ENCODE measurements at regions not wholly inside any gene's neighbourhood (a gene's known extent, or its start where the extent isn't known, plus 50 kb on each side); places are given as distances from the start of the nearest gene placed in this dataset.
"Not testable (repeated sequence)": the region's sequence is repeated elsewhere in the genome, so short reads cannot be mapped to it uniquely, and the experiment has no call there.

DNA sequence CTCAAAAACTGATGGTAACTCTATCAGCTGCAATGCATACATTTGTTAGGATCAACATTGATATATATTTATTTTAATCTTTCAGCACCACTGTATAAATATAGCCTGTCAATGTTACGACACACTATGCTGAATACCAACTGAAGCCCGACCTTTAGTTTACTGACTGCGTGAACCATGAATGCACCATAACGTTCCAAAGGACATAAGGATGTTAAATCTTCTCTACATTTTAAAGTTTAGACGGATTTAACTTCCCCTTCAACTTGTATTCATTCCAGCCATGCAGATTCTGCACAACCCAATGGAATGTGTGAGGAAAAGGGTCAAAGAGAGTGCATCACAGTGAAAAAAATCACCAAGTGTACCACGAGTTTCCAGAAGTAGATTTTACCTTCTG lies 489.5 kb downstream of the IRS1 start:
- no peak for DNase-seq

DNA sequence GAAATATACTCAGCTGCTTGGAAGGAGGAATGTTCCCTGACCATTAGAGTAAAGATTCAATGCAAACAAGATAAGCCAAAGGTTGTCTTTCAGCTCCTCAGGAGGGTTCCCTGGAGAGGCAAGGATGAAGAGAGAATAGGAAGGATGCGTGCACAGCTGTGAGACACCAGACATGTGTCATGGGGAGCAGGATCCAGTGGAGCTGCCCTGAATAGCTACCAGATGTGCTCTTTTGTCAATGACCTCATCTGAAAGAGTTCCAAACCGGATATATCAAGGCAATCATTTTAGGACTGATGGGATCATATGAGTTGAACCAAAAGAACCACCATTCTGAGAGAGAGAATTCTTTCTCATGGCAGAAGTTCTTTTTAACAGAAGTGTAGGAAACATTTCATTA lies 490.6 kb downstream of the IRS1 start:
- no peak for DNase-seq

DNA sequence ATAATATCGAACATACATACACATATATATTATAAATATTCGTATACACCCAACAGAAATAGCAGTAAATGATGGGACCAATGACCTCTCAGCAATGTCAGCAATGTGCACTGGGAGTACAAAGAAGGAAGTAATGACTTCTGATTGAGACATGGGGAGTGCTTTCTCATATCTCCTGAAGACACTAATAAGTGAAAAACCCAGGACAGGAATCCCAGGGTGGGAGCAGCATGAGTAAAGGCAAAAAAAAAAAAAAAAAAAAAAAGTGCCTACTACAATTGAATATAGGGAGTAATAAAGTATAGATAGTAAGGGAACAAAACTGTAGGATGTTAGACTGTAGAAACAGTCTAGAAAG lies 491.3 kb downstream of the IRS1 start:
- no peak for DNase-seq

DNA sequence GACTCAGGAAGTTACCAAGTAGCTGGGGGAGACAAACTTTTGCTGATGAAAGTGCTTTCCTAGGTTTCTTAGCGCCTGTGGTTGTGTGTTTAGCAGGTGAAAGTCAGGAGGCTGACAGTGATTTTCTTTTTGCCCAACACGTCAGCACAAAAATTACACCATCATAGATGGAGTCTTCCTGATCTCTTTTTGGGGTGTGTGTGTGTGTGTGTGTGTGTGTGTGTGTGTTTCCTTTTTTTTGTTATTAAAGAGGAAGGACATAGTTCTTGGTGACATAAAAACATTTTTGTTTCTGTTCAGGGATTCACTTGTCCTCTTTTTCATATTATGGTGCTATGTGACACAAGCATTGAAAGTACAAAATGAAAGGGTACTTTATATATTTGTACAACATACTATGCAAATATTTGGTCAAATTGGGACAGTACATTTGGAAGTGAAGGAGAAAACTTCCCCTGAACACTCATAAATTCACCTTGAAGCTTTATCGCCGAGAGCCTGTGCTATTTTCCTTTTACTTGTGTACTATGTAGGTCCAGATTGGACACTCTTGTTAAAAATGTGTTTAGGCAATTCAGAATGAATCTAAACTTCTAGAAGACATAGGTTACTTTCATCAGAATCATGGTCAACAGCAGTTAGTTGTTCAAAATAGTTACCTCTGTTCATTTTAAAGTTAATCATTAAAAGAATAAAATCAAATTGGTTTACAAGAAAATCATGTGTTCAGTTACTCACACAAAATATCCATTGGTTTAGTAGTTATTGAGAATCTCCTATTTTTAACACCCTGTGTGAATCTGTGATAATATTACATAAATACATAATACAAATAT lies 491.9 kb downstream of the IRS1 start:
- DNase-seq: no peak

DNA sequence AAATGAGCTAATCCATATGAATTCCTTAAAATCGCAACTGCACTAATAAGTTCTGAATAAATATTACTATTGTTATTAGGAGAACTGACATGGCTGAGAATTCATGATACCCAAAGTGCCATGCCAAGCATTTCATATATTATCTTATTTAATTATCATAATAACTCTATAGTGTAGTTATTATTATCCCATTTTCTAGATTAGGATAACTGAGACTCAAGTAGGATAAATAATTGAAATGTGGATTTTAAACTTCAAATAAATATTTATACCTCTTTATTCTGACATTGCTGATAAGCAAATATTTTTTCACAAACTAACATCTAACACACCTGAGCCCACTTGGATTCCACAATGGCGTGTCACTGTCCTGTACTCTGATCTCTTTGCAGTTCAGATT lies 492.7 kb downstream of the IRS1 start:
- DNase-seq: no peak

DNA sequence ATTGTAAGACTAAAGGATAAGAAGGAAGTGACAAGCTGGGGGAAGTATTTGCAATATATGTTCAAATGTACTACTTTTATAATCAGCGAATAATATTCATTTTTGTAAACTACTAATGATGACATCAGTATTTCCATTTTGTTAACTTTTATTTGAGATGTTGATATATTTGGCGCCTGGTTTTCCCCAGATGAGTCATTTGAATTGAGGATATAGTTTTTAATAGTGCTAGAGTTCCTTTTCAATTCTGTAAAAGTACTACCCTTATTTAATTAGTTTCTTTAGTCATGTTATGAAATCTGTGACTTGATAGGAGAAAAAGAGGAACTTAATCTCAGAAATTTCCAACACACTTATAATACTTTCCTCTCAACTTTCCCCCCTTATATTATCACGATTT lies 495.3 kb downstream of the IRS1 start:
- no peak for DNase-seq

DNA sequence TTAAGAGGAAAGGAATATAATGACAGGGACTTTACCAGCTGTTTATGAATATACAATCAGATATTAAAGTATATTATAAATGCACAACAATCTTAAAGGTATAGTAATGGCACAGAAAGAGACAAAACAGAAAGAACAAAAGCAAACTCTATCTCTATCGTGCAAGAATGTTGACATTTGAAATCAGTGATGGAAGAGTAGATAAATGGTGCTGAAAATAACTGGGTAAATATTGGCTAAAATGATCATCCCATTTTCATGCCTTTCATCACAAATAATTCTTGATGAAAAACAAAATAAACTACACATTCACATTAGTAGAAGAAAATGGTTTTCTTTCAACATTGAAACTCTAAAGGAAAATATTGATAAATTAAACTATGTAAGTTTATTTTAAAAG lies 495.9 kb downstream of the IRS1 start:
- DNase-seq: peak in 1 of 3 experiments; percentile 24

DNA sequence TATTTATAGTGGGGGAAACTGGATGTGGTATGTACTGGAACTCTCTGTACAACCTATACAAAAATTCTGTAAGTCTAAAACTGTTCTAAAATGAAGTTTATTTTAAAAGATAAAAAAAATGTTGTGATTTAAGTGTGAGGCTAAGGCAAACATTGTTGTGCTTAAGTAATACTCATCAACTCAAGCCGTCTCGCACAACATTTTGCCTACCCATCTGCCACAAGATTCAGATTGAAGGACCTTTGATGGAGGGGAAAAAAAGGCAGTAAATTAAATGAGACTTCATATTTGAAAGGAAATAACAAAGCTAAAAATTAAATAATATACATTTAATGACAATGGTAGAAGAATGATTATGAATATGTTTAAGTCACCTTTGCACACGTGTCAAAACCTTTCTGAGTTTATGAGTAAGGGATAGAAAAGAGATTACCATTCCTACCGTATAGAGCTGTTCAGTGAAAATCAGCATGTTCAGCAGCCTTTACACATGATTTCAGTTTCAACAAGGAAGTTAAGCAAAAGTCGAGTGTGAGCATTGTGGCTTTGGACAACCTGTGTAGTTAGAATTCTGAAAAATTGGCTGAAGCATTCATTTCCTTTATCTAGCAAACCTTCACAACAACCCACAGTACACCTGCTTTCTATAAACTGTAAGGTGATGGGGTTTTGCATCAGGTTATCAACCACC lies 499.3 kb downstream of the IRS1 start:
- no peak for DNase-seq

DNA sequence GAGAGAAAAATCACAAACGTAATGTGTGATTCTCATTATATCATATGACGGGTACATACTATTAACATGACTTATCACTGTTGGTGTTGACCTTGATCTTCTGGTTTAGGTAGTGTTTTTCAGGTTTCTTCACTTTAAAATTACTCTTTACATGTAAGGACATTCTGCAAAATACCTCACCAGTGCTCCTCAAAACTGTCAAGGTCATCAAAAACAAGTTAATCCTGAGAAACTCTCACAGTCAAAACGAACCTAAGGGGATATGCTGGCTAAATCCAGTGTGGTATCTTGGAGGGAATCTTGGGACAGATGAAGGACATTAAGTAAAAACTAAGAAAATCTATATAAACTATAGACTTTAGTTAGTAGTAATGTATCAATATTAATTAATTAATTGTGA lies 499.8 kb downstream of the IRS1 start:
- no peak for DNase-seq

DNA sequence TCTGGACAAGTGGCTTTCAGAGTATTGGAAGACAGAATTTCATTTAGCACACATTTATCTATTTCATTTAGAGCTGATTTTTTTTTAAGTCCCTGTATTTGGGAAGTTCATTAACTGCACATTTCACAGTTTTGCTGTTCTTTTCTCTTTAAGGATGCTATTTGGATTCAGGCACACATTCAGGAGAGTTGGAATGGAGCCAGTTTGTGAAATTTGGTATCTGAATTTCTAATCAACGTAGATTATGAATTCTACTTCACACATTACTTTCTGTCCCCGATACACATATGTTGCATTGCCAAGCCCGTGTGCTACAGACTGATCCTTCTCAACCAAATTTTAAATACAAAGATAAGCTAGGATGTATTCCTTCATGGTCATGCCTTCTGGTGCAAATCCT lies 503.9 kb downstream of the IRS1 start:
- DNase-seq: no peak

DNA sequence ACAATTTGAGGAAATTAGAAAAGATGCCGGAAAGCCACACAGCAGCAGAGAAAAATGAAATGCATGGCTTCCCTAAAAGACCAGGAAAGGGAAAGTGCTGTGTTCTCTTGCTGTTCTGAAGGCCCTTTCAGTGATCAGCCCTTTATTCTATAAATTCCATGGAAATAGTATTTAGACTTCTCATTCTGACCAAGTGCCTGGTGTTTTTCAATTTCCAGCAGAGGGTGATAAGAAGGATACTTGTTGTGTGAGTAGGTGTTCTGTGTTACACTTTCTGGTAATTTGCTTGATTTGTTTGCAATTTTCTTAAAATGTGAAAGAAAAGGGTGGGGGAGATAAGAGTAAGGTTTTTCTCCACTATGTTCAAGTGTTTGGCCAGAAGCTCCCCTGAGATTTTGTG lies 504.5 kb downstream of the IRS1 start:
- DNase-seq: no peak

DNA sequence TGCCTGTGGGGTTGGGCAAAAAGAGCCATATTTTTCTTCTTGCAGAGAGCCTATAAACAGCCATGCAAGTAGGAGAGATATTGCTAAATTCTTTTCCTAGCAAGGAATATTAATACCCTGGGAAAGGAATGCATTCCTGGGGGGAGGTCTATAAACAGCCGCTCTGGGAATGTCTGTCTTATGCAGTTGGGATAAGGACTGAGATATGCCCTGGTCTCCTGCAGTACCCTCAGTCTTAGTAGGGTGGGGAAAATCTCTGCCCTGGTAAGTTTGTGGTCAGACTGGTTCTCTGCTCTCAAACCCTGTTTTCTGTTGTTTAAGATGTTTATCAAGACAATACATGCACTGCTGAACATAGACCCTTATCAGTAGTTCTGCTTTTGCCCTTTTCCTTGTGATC lies 508.3 kb downstream of the IRS1 start:
- DNase-seq: not testable (repeated sequence)

DNA sequence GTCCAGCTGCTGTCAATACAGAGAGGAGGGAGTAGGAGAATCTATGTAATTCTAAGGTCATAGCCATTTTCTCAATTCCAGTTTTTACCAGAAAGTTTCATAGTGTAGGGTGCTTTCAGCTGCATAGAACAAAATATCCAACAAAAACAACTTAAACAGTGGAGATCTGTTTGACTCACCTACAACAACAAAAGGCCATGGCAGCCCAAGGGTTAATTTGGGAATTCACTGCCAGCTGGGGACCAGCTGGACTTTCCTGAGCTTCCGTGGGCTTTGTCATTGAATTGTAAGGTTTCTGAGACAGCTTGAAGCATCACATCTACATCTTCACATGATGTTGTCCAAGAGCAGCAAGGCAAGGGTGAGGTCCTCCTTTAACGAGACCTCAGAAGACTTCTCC lies 512.7 kb downstream of the IRS1 start:
- DNase-seq: no peak

DNA sequence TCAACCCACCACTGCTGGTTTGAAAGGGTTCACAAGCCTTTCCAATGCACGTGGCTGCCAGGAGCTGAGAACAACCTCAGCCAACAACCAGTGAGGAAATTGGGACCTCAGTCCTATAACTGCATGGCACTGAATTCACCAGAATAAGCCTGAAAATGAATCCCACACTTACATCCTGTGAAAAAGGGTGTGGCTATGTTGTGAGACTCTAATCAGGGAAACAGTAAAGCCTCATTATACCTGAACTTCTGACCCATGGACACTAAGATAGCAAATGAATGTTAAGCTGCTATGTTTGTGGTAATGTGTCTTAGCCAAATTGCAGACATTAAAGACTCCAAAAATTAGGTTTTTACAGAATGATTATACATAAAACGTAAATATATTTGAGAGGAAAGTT lies 515.8 kb downstream of the IRS1 start:
- no peak for DNase-seq

DNA sequence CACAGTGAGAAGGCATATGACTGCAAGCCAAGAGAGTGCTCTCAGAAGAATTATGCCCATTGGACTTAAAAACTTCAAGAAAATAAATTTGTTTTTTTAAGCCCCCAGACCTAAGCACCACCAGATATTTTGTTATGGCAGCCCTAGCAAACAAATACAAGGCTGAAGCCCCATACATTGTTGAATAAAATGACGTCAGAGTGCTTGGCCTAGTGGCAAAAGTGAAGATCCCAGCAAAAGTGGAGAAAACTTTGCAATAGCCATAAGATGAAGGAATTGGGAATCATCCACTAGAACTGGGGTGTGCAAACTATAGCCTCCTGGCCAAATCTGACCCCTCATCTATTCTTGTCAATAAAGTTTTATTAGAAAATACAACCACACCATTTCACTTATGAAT lies 517.5 kb downstream of the IRS1 start:
- DNase-seq: no peak

DNA sequence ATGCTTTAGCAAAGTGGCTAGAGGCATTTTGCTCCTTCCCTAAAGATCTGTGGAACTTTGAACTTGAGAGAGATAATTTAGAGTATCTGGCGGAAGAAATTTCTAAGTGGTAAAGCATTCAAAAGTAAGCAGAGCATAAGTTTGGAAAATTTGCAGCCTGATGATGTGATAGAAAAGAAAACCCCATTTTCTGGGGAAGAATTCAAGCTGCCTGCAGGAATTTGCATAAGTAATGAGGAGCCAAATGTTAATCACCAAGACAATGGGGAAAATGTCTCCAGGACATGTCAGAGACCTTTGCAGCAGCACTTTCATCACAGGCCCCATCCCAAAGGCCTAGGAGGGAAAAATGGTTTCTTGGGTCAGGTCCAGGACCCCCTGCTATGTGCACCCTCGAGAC lies 519.5 kb downstream of the IRS1 start:
- DNase-seq: not testable (repeated sequence)

DNA sequence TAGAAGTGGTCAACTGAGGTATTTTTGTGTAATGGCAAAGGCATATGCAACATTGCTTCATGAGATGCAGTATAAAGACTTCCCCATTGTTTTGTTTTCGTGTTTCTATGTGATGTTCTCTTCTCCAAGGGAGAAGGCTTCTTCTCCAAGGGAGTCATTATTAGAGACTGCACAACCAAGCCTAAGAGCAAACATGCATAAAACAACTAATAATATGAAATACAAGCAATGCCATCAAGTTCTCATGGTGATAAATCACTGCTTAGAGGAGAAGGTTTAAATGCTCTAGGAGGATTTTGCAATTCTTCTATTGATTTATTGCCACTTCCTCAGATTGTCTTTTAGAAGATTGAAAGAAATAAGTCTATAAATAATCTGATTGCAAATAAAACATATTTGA lies 524.4 kb downstream of the IRS1 start:
- no peak for DNase-seq

DNA sequence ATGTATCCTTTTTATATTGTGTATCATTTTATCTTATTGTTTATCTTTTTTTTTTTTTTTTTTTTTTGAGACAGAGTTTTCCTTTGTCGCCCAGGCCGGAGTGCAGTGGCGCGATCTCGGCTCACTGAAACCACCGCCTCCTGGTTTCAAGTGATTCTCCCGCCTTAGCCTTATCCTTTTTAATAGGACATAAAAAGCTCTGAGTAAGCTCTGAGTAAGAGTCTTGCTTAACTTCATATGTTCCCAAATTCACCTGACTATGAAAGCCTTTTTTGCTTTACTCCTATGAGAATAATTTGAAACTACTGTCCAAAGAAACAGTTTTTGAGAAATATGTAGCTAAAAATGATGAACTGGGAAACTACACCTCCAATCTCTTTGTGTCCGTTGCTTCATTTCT lies 525.5 kb downstream of the IRS1 start:
- no peak for DNase-seq

DNA sequence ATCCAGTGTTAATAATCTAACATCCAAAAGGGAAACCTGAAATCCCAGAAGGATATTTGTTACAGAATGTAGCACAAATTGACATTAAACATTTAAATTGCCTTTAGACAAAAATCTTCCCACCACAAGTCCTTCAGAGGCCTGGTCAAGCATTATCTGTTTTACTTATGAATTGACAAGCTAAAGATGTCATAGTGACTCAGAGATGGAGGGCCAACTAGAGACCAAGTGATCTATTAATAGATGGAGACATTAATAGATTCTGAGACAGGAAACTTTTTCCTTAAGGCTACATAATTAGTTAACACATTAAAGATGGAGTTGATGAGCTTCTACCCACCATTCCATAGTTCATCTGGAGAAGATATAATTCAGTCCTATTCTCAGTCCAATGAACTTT lies 526.2 kb downstream of the IRS1 start:
- DNase-seq: no peak

DNA sequence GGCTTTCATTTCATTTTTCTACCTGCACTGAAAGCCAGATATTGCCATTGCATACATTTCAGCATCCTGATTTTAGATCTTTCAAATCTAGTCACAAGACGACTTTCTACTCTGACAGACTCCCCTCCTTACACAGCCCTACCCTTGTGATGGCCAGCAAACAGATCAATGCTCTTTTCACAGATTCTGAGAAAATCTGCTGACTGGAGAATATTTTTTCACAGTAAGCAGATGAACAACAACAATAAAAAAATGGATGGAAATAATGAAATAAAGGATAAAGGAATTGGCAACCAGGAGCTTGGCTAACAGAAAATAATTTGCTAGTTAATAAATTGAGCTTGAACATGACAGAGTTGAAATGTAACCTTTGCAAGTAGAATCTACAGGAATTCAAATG lies 527.2 kb downstream of the IRS1 start:
- DNase-seq: no peak

DNA sequence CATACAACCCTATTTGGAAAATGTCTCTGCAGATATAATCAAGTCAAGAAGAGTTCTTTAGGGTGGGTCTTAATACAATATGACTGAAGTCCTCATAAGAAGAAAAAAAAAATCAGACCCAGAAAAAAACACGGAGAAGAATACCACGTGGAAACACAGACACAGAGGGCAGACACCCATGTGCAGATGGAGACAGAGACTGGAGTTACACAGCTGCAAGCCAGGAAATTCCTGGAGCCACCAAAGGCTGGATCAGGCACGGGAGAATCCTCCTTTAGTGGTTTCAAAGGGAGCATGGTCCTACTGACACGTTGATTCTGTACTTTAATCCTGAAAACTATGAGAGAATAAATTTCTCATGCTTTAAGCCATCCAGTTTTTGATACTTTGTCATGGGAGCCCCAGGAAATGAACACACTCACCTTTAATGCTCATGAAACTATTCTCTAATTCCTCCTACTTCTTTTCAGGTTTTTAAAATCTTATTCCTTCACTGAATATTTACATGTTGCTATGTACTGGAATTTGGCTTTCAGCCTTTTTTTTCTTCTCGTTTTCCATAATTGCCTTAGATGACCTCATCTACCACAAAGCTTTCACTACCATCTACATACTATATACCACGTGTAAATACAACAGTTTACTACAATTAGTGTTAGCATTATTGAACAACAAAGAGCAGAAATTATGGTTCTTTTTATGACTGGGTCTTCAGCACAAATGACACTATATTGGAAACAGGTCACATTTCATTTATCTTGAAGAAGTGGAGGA lies 529.1 kb downstream of the IRS1 start:
- DNase-seq: no peak

DNA sequence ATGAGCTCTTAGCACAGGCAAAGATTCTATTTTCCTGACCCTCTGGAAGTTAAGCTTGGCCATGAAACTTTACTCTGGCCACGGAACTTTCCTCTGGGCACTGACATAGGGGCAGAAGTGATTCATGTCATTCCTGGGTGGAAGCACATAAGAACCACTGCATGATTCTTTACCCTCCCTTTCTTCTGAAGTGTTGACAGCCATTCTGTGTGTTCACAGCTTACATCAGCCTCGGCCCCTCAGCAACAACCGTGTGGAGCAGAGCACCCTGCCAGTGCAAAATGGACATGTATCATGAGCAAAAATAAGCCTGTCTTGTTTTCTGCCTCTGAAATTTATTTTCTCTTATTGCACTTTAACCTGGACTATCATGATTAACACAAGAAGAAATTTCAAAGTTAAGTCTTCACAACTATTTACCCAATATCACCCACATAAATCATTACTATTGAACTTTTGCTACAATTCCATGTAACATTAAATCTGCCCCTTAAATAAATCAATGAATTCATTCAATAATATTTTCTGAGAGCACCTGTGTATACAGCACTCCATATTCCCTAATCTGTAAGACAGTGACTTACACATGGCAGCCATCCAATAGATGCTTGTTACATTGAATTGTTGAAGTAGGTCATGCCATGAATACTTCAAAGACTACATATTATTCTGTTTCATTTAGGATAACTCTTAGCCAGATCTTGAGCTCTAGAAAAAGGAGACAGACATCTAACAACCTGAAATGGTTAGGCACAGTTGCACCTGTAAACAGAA lies 531.9 kb downstream of the IRS1 start:
- no peak for DNase-seq

DNA sequence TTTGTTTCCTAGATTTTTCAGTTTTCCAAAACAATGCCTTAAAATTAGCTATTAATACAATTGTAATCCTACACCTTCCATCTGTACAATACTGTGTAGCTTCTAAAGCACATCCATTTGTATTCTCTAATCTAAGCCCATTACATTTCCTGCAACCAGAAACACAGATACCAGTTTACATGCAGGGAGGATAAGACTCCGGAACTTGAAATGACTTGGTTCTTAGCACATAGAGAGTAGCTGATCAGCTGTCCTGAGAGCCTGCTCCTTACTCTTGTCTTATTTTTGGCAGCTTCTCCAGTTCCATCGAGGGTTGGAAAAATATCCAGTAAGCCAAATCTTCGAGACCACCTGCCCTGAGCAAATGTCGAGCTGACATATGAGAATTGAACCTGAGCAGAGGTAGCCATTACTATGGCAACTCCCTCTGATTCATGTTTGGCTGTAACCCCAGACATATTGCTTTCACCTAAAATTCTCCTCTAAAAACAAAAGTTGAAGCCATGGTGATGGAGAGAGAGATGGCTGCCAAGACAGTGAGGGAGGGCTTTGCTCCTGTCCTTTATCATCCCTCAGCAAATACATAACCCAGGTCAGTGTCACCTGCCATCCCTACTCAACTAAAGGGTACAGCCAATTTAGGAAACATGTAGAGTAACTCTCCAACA lies 542.8 kb downstream of the IRS1 start:
- DNase-seq: no peak

Data from NCI-H1417 (cell line).